ENCODE measurements at regions not wholly inside any gene's neighbourhood (a gene's known extent, or its start where the extent isn't known, plus 50 kb on each side); places are given as distances from the start of the nearest gene placed in this dataset.

- TF ChIP-seq, protein P1, sequence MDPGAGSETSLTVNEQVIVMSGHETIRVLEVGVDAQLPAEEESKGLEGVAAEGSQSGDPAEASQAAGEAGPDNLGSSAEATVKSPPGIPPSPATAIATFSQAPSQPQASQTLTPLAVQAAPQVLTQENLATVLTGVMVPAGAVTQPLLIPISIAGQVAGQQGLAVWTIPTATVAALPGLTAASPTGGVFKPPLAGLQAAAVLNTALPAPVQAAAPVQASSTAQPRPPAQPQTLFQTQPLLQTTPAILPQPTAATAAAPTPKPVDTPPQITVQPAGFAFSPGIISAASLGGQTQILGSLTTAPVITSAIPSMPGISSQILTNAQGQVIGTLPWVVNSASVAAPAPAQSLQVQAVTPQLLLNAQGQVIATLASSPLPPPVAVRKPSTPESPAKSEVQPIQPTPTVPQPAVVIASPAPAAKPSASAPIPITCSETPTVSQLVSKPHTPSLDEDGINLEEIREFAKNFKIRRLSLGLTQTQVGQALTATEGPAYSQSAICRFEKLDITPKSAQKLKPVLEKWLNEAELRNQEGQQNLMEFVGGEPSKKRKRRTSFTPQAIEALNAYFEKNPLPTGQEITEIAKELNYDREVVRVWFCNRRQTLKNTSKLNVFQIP (CRISPR knock-in tag; IDR thresholded peaks at IDR 0.05; ENCODE audit: borderline replicate concordance, low read depth) = no peak
- TF ChIP-seq, protein P2, sequence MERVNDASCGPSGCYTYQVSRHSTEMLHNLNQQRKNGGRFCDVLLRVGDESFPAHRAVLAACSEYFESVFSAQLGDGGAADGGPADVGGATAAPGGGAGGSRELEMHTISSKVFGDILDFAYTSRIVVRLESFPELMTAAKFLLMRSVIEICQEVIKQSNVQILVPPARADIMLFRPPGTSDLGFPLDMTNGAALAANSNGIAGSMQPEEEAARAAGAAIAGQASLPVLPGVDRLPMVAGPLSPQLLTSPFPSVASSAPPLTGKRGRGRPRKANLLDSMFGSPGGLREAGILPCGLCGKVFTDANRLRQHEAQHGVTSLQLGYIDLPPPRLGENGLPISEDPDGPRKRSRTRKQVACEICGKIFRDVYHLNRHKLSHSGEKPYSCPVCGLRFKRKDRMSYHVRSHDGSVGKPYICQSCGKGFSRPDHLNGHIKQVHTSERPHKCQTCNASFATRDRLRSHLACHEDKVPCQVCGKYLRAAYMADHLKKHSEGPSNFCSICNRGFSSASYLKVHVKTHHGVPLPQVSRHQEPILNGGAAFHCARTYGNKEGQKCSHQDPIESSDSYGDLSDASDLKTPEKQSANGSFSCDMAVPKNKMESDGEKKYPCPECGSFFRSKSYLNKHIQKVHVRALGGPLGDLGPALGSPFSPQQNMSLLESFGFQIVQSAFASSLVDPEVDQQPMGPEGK (CRISPR knock-in tag; IDR thresholded peaks at IDR 0.05; ENCODE audit: borderline replicate concordance) = no peak
- TF ChIP-seq CSRNP3 (CRISPR knock-in tag; IDR thresholded peaks at IDR 0.05) (no peak), ZNF8 (CRISPR knock-in tag; IDR thresholded peaks at IDR 0.05) (no peak), ARNTL (CRISPR knock-in tag; IDR thresholded peaks at IDR 0.05; ENCODE audit: borderline replicate concordance, low read depth) (no peak), ZC3H10 (CRISPR knock-in tag; IDR thresholded peaks at IDR 0.05) (no peak), ZFP3 (CRISPR knock-in tag; IDR thresholded peaks at IDR 0.05) (no peak), ZFP30 (CRISPR knock-in tag; IDR thresholded peaks at IDR 0.05) (no peak)
- TF ChIP-seq, protein P3, sequence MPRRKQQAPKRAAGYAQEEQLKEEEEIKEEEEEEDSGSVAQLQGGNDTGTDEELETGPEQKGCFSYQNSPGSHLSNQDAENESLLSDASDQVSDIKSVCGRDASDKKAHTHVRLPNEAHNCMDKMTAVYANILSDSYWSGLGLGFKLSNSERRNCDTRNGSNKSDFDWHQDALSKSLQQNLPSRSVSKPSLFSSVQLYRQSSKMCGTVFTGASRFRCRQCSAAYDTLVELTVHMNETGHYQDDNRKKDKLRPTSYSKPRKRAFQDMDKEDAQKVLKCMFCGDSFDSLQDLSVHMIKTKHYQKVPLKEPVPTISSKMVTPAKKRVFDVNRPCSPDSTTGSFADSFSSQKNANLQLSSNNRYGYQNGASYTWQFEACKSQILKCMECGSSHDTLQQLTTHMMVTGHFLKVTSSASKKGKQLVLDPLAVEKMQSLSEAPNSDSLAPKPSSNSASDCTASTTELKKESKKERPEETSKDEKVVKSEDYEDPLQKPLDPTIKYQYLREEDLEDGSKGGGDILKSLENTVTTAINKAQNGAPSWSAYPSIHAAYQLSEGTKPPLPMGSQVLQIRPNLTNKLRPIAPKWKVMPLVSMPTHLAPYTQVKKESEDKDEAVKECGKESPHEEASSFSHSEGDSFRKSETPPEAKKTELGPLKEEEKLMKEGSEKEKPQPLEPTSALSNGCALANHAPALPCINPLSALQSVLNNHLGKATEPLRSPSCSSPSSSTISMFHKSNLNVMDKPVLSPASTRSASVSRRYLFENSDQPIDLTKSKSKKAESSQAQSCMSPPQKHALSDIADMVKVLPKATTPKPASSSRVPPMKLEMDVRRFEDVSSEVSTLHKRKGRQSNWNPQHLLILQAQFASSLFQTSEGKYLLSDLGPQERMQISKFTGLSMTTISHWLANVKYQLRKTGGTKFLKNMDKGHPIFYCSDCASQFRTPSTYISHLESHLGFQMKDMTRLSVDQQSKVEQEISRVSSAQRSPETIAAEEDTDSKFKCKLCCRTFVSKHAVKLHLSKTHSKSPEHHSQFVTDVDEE (CRISPR knock-in tag; IDR thresholded peaks at IDR 0.05) = no peak
These were observed 418.0 kb downstream of the SH2D1A start for GRCh38 chrX:124764354-124764753.
